H9 (cell line): ENCODE measurements at regions not wholly inside any gene's neighbourhood (a gene's known extent, or its start where the extent isn't known, plus 50 kb on each side); places are given as distances from the start of the nearest gene placed in this dataset.

Source experiments
- DNase-seq: peaks from one replicate; pipeline ENCODE4 v3.0.0-alpha.2; 2017
- H2AFZ ChIP-seq: one replicate; pipeline ENCODE4 v1.6.1; 2013; ENCODE audit warnings: mild to moderate bottlenecking, low read length, control low read depth, moderate library complexity
- H2AK5ac ChIP-seq: 2 replicates; pipeline ENCODE4 v1.6.1; 2013; ENCODE audit warnings: low read length, control low read depth, mixed read lengths; ENCODE audit not compliant: insufficient read length
- H2BK120ac ChIP-seq: one replicate; pipeline ENCODE4 v1.6.1; 2013; ENCODE audit warnings: low read depth, mild to moderate bottlenecking, low read length, control low read depth, inconsistent platforms; ENCODE audit not compliant: poor library complexity, severe bottlenecking
- H2BK12ac ChIP-seq: 2 replicates; pipeline ENCODE4 v1.6.1; 2013; ENCODE audit warnings: low read length, control low read depth, mixed read lengths, low read depth; ENCODE audit not compliant: insufficient read length
- H2BK15ac ChIP-seq: 2 replicates; pipeline ENCODE4 v1.6.1; 2013; ENCODE audit warnings: low read depth, low read length, control low read depth
- H2BK20ac ChIP-seq: one replicate; pipeline ENCODE4 v1.6.1; 2013; ENCODE audit warnings: low read depth, mild to moderate bottlenecking, low read length, control low read depth, inconsistent platforms; ENCODE audit not compliant: poor library complexity, severe bottlenecking
- H2BK5ac ChIP-seq: 2 replicates; pipeline ENCODE4 v1.6.1; 2013; ENCODE audit warnings: low read length, control low read depth, mixed read lengths; ENCODE audit not compliant: insufficient read length
- H3K14ac ChIP-seq: 2 replicates; pipeline ENCODE4 v1.6.1; 2013; ENCODE audit warnings: low read length, control low read depth; ENCODE audit not compliant: insufficient read depth
- H3K18ac ChIP-seq: 2 replicates; pipeline ENCODE4 v1.6.1; 2013; ENCODE audit warnings: low read depth, mild to moderate bottlenecking, mixed read lengths, low read length, control low read depth; ENCODE audit not compliant: insufficient read length
- H3K23ac ChIP-seq: 2 replicates; pipeline ENCODE4 v1.6.1; 2013; ENCODE audit warnings: low read length, control low read depth, mixed read lengths, low read depth; ENCODE audit not compliant: insufficient read length
- H3K23me2 ChIP-seq: 2 replicates; pipeline ENCODE4 v1.6.1; 2013; ENCODE audit warnings: low read depth, mild to moderate bottlenecking, mixed read lengths, low read length, control low read depth; ENCODE audit not compliant: insufficient read length, poor library complexity, severe bottlenecking
- H3K27ac ChIP-seq: 2 replicates; pipeline ENCODE4 v1.5.1; 2013; ENCODE audit warnings: low read length, control low read depth, mixed read lengths, low read depth; ENCODE audit not compliant: insufficient read length
- H3K27me3 ChIP-seq: 2 replicates; pipeline ENCODE4 v1.6.1; 2013; ENCODE audit warnings: low read length, control low read depth, inconsistent platforms; ENCODE audit not compliant: insufficient read depth
- H3K4ac ChIP-seq: 2 replicates; pipeline ENCODE4 v1.6.1; 2013; ENCODE audit warnings: low read depth, mild to moderate bottlenecking, control low read depth, inconsistent platforms, low read length, moderate library complexity
- H3K4me1 ChIP-seq: 2 replicates; pipeline ENCODE4 v1.6.1; 2013; ENCODE audit warnings: low read length, control low read depth, inconsistent platforms; ENCODE audit not compliant: insufficient read depth
- H3K4me2 ChIP-seq: 2 replicates; pipeline ENCODE4 v1.6.1; 2013; ENCODE audit warnings: low read length, control low read depth, mixed read lengths; ENCODE audit not compliant: insufficient read length, insufficient read depth
- H3K56ac ChIP-seq: 2 replicates; pipeline ENCODE4 v1.6.1; 2013; ENCODE audit warnings: low read depth, mild to moderate bottlenecking, mixed read lengths, low read length, control low read depth; ENCODE audit not compliant: insufficient read length
- H3K79me1 ChIP-seq: 2 replicates; pipeline ENCODE4 v1.6.1; 2013; ENCODE audit warnings: low read depth, mild to moderate bottlenecking, moderate library complexity, low read length, control low read depth, inconsistent platforms; ENCODE audit not compliant: insufficient read depth, poor library complexity, severe bottlenecking
- H3K79me2 ChIP-seq: 2 replicates; pipeline ENCODE4 v1.6.1; 2013; ENCODE audit warnings: low read length, control low read depth, inconsistent platforms; ENCODE audit not compliant: insufficient read depth
- H3K9ac ChIP-seq: 2 replicates; pipeline ENCODE4 v1.6.1; 2013; ENCODE audit warnings: low read length, control low read depth, mixed read lengths; ENCODE audit not compliant: insufficient read length; ENCODE audit errors: extremely low read depth
- H3K9me3 ChIP-seq: one replicate; pipeline ENCODE4 v1.6.1; 2013; ENCODE audit warnings: low read depth, low read length, inconsistent platforms; ENCODE audit not compliant: control insufficient read depth
- H3T11ph ChIP-seq: one replicate; pipeline ENCODE4 v1.6.1; 2013; ENCODE audit warnings: mild to moderate bottlenecking, low read length, control low read depth, inconsistent platforms
- H4K20me1 ChIP-seq: one replicate; pipeline ENCODE4 v1.6.1; 2013; ENCODE audit not compliant: control insufficient read depth, insufficient read length, insufficient read depth
- H4K5ac ChIP-seq: 2 replicates; pipeline ENCODE4 v1.6.1; 2013; ENCODE audit warnings: low read depth, mild to moderate bottlenecking, mixed read lengths, low read length, control low read depth; ENCODE audit not compliant: insufficient read length
- H4K8ac ChIP-seq: replicated peaks from 2 replicates; pipeline ENCODE4 v1.6.1; 2013; ENCODE audit warnings: low read length, control low read depth, mixed read lengths, low read depth; ENCODE audit not compliant: insufficient read length
- H4K91ac ChIP-seq: 2 replicates; pipeline ENCODE4 v1.6.1; 2013; ENCODE audit warnings: low read depth, mild to moderate bottlenecking, moderate library complexity, mixed read lengths, low read length, control low read depth; ENCODE audit not compliant: insufficient read length
- H3K27ac Mint-ChIP-seq, 3 experiments: 2 replicates in 2 of 3; 3 replicates in 1 of 3; pipeline ENCODE4 v1.8.0; 2020 to 2021; ENCODE audit warnings: mixed read lengths in 3 of 3, mild to moderate bottlenecking in 1 of 3, moderate library complexity in 1 of 3
- H3K27me3 Mint-ChIP-seq: 2 replicates; pipeline ENCODE4 v1.8.0; 2021; ENCODE audit warnings: low read depth, mild to moderate bottlenecking, moderate library complexity, mixed read lengths
- H3K36me3 Mint-ChIP-seq, 3 experiments: 2 replicates in 2 of 3; 3 replicates in 1 of 3; pipeline ENCODE4 v1.8.0; 2020 to 2021; ENCODE audit warnings: low read depth in 3 of 3, mixed read lengths in 3 of 3; ENCODE audit not compliant: insufficient read depth in 1 of 3
- H3K4me1 Mint-ChIP-seq, 2 experiments: 2 replicates each; pipeline ENCODE4 v1.8.0; 2020; ENCODE audit warnings: mixed read lengths in 2 of 2
- H3K4me3 Mint-ChIP-seq, 2 experiments: 2 replicates in 1 of 2; 3 replicates in 1 of 2; pipeline ENCODE4 v1.8.0; 2020 to 2021; ENCODE audit warnings: mild to moderate bottlenecking in 2 of 2, mixed read lengths in 2 of 2, moderate library complexity in 1 of 2
- H3K9me3 Mint-ChIP-seq, 2 experiments: 2 replicates in 1 of 2; 3 replicates in 1 of 2; pipeline ENCODE4 v1.8.0; 2020; ENCODE audit warnings: mild to moderate bottlenecking in 2 of 2, mixed read lengths in 2 of 2, moderate library complexity in 1 of 2
- WGBS: extraction: QIAGEN DNeasy Blood & Tissue Kit; methylation state at CpG from one replicate; pipeline ENCODE4 v1.1.7; 2013; ENCODE audit warnings: missing lambda C conversion rate, low lambda C conversion rate, mixed read lengths; ENCODE audit not compliant: insufficient read length; ENCODE audit errors: extremely low coverage; 5-methylcytosine and 5-hydroxymethylcytosine counted together
- TF ChIP-seq, protein P1 (sequence below): fragments of 200-600 bp; sonication (generic); conservative IDR thresholded peaks from 3 replicates; pipeline ENCODE4 v1.8.0; 2021; ENCODE audit warnings: antibody characterized with exemption, mild to moderate bottlenecking

DNA sequence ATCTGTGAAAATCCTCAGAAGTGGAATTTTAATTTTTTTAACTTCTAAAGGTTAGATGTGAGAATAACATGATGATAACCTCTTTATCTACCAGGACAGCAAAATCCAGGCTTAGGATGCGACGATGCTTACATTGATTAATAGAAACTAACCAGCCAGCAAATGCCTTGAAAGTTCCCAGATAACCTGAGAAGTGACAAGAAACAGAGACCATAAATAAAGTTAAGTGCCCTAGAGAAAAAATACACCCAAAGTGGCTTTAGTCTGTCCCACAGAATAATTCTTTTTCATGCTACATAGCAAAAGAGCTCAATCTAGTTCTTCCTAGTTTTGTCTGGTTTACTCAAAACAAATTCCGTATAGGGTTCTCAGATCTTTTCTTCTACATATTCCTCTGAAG lies 262.7 kb downstream of the WDR11 start:
- no CpG with 5 or more reads among the region's 3 CpGs for WGBS
- H3K4me2 ChIP-seq = no peak overlapping the region
- H3K27me3 Mint-ChIP-seq = no peaks in the 10 kb centered on the region; the same call in 1 of the 2 replicates

More for the DNA sequence above, 262.7 kb downstream of the WDR11 start:
- Histone ChIP-seq H3K18ac (no peak overlapping the region), H3K56ac (no peak overlapping the region), H2BK15ac (no peak overlapping the region), H2AFZ (no peak overlapping the region), H2BK5ac (no peak overlapping the region), H3K27ac (no peak overlapping the region), H3K79me2 (no peaks in the 10 kb centered on the region), H2AK5ac (no peak overlapping the region), H3K79me1 (no peaks in the 10 kb centered on the region), H3K23ac (no peak overlapping the region), H2BK120ac (no peak overlapping the region), H4K5ac (no peak overlapping the region), H2BK12ac (no peak overlapping the region), H4K8ac (no peak overlapping the region), H3K14ac (no peak overlapping the region), H3K27me3 (no peaks in the 10 kb centered on the region), H2BK20ac (no peak overlapping the region), H3K23me2 (no peaks in the 10 kb centered on the region), H3K9ac (no peak overlapping the region), H3K9me3 (no peaks in the 10 kb centered on the region), H4K20me1 (no peaks in the 10 kb centered on the region), H3K4me1 (no peaks in the 10 kb centered on the region), H3K4ac (no peak overlapping the region), H3T11ph (no peak overlapping the region), H4K91ac (no peak overlapping the region)
- no peak for DNase-seq
- Mint-ChIP-seq H3K36me3 (peaks cover 0 to 8% (median 0%) of the 10 kb centered on the region in 3 experiments; a peak in 4 of 7 replicates), H3K4me1 (peaks cover 10 to 11% of the 10 kb centered on the region in 2 experiments), H3K4me3 (no peak overlapping the region), H3K9me3 (peaks cover 11 to 16% of the 10 kb centered on the region in 2 experiments), H3K27ac (no peak overlapping the region)
- TF ChIP-seq, protein P1, sequence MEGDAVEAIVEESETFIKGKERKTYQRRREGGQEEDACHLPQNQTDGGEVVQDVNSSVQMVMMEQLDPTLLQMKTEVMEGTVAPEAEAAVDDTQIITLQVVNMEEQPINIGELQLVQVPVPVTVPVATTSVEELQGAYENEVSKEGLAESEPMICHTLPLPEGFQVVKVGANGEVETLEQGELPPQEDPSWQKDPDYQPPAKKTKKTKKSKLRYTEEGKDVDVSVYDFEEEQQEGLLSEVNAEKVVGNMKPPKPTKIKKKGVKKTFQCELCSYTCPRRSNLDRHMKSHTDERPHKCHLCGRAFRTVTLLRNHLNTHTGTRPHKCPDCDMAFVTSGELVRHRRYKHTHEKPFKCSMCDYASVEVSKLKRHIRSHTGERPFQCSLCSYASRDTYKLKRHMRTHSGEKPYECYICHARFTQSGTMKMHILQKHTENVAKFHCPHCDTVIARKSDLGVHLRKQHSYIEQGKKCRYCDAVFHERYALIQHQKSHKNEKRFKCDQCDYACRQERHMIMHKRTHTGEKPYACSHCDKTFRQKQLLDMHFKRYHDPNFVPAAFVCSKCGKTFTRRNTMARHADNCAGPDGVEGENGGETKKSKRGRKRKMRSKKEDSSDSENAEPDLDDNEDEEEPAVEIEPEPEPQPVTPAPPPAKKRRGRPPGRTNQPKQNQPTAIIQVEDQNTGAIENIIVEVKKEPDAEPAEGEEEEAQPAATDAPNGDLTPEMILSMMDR = no peak
